B cell (primary cell): ENCODE measurements at regions not wholly inside any gene's neighbourhood (a gene's known extent, or its start where the extent isn't known, plus 50 kb on each side); places are given as distances from the start of the nearest gene placed in this dataset.
"Not testable (repeated sequence)": the region's sequence is repeated elsewhere in the genome, so short reads cannot be mapped to it uniquely, and the experiment has no call there.

ENCODE experiments used
- ATAC-seq: fragments of 200-7000 bp; cut with Tn5 transposase; one replicate; pipeline ENCODE4 v1.10.0; 2021; ENCODE audit warnings: low read depth, mild to moderate bottlenecking, moderate number of reproducible peaks, moderate library complexity
- CTCF ChIA-PET: fragments of 350-600 bp; sonication (Branson Sonifier 250); formaldehyde crosslinking; loops from one replicate; lab custom pipeline; 2021; ENCODE audit warnings: antibody characterized with exemption, inconsistent platforms; lab: Charles Lee
- POLR2A ChIA-PET: fragments of 350-600 bp; sonication (Branson Sonifier 250); formaldehyde crosslinking; loops from one replicate; lab custom pipeline; 2021; ENCODE audit warnings: antibody characterized with exemption; lab: Charles Lee
- DNase-seq: peaks from one replicate; pipeline ENCODE4 v3.0.0; 2013
- H2AFZ ChIP-seq: 2 replicates; pipeline ENCODE4 v1.6.1; 2012; ENCODE audit warnings: mild to moderate bottlenecking, low read depth, low read length; ENCODE audit not compliant: insufficient read depth, poor library complexity, severe bottlenecking
- H3K27ac ChIP-seq, 2 donors: 1 replicate in 1 of 2; 2 replicates in 1 of 2; pipeline ENCODE4 v1.5.1; 2012 to 2013; ENCODE audit warnings: low read length in 2 of 2, mild to moderate bottlenecking in 2 of 2, moderate library complexity in 1 of 2
- H3K27me3 ChIP-seq, 4 experiments: fragments of 200-600 bp in 1 of 4; sonication (generic) in 1 of 4; replicated peaks in 1 of 4; 1 replicate in 2 of 4; 2 replicates in 2 of 4; pipeline versions ENCODE4 v1.6.1 to v1.7.0; 2013 to 2016; ENCODE audit warnings: low read length in 3 of 4, mild to moderate bottlenecking in 2 of 4, mixed read lengths in 1 of 4, moderate library complexity in 1 of 4; ENCODE audit not compliant: insufficient read depth in 4 of 4, control insufficient read depth in 3 of 4; ENCODE audit errors: control extremely low read depth in 1 of 4
- H3K36me3 ChIP-seq, 2 experiments: replicated peaks in 1 of 2; 1 replicate in 1 of 2; 2 replicates in 1 of 2; pipeline versions ENCODE4 v1.6.1 to v1.7.1; 2013; ENCODE audit warnings: low read length in 1 of 2; ENCODE audit not compliant: insufficient read depth in 2 of 2, control insufficient read depth in 1 of 2; ENCODE audit errors: control extremely low read depth in 1 of 2, extremely low read depth in 1 of 2
- H3K4me1 ChIP-seq, 2 donors: fragments of 200-600 bp in 1 of 2; sonication (generic) in 1 of 2; 1 replicate in 1 of 2; 2 replicates in 1 of 2; pipeline versions ENCODE4 v1.5.1 to v1.6.1; 2013 to 2017; ENCODE audit warnings: low read length in 2 of 2; ENCODE audit not compliant: control insufficient read depth in 2 of 2, insufficient read depth in 2 of 2
- H3K4me2 ChIP-seq: replicated peaks from 2 replicates; pipeline ENCODE3; 2012; ENCODE audit warnings: mild to moderate bottlenecking, low read depth, low read length; ENCODE audit not compliant: poor library complexity, severe bottlenecking
- H3K4me3 ChIP-seq, 5 experiments: fragments of 200-600 bp in 1 of 5; sonication (generic) in 1 of 5; 1 replicate in 3 of 5; 2 replicates in 2 of 5; pipeline versions ENCODE4 v1.5.1 to v1.7.0; 2011 to 2016; ENCODE audit warnings: low read length in 4 of 5, mild to moderate bottlenecking in 4 of 5, low read depth in 2 of 5, control low read depth in 1 of 5, moderate library complexity in 1 of 5; ENCODE audit not compliant: insufficient read depth in 1 of 5; ENCODE audit errors: control extremely low read depth in 1 of 5, extremely low read depth in 1 of 5
- H3K79me2 ChIP-seq: fragments of 200-600 bp; sonication (generic); one replicate; pipeline ENCODE4 v1.6.0; 2016; ENCODE audit warnings: low read length; ENCODE audit not compliant: control insufficient read depth, insufficient read depth
- H3K9ac ChIP-seq: fragments of 200-600 bp; sonication (generic); 2 replicates; pipeline ENCODE4 v1.6.1; 2017; ENCODE audit warnings: mild to moderate bottlenecking, low read length, moderate library complexity
- H3K9me3 ChIP-seq, 3 donors: one replicate each; pipeline versions ENCODE4 v1.6.1 to v1.7.1; 2013; ENCODE audit warnings: low read length in 2 of 3; ENCODE audit not compliant: control insufficient read depth in 2 of 3, insufficient read depth in 1 of 3; ENCODE audit errors: control extremely low read depth in 1 of 3
- H4K20me1 ChIP-seq: 2 replicates; pipeline ENCODE4 v1.6.0; 2012; ENCODE audit warnings: mild to moderate bottlenecking, low read length; ENCODE audit not compliant: insufficient read depth, control insufficient read depth, poor library complexity, severe bottlenecking
- H3K27ac Mint-ChIP-seq: one replicate; pipeline ENCODE4 v1.8.0; 2021; ENCODE audit warnings: mixed read lengths
- H3K27me3 Mint-ChIP-seq: one replicate; pipeline ENCODE4 v1.8.0; 2021; ENCODE audit warnings: mixed read lengths
- H3K4me1 Mint-ChIP-seq: one replicate; pipeline ENCODE4 v1.8.0; 2021; ENCODE audit warnings: mixed read lengths
- H3K4me3 Mint-ChIP-seq: one replicate; pipeline ENCODE4 v1.8.0; 2021; ENCODE audit warnings: mixed read lengths
- H3K9me3 Mint-ChIP-seq: one replicate; pipeline ENCODE4 v1.8.0; 2022; ENCODE audit warnings: mixed read lengths; ENCODE audit not compliant: insufficient read depth
- EZH2 ChIP-seq: IDR thresholded peaks from 2 replicates; pipeline ENCODE4 v1.6.1; 2012; ENCODE audit warnings: borderline replicate concordance, low read depth, mild to moderate bottlenecking, moderate library complexity, low read length; ENCODE audit not compliant: insufficient read depth, poor library complexity, severe bottlenecking
- WGBS: methylation state at CpG from one replicate; pipeline ENCODE4 v1.1.5; 2013; ENCODE audit warnings: missing lambda C conversion rate; ENCODE audit not compliant: insufficient coverage; 5-methylcytosine and 5-hydroxymethylcytosine counted together
- intact Hi-C: fragments of 100-400 bp; cut with micrococcal nuclease; formaldehyde crosslinking; loops from one replicate; pipeline ENCODE4 v1.10.0; 2022
- TF ChIP-seq, protein P1 (sequence below): fragments of 200-600 bp; IDR thresholded peaks from one replicate; pipeline ENCODE4 v1.8.0; 2022; ENCODE audit warnings: antibody characterized with exemption, mild to moderate bottlenecking

DNA sequence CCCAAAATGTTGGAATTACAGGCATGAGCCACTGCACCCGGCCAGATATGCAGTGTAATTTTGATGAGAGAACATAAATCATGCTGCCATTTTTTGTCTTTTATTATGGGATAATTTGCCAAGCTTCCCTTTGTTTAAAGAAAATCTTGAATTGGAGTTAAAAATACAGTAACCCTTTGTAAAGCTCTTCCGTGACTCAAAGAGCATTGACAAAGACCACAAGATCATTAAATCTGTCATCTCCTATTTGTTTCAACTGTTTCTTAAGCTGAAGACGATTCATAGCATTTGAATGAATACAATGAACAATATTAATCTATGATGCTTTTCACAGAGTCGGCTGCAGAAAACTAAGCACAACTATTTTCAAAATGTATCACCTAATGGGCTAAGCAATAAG is 132.6 kb downstream of the ANAPC4 start:
- Histone ChIP-seq H3K4me1 (no peaks in the 10 kb centered on the region), H3K79me2 (no peaks in the 10 kb centered on the region), H3K4me2 (no peak overlapping the region), H3K27ac (no peak overlapping the region), H3K9ac (no peak overlapping the region), H3K27me3 (no peaks in the 10 kb centered on the region), H2AFZ (no peak overlapping the region), H4K20me1 (no peaks in the 10 kb centered on the region), H3K4me3 (no peak overlapping the region), H3K9me3 (peaks cover 0 to 19% (median 0%) of the 10 kb centered on the region in 3 donors), H3K36me3 (no peaks in the 10 kb centered on the region)
- ATAC-seq: no peak
- H3K27me3 Mint-ChIP-seq: peaks cover under 1% of the 10 kb centered on the region
- H3K4me3 Mint-ChIP-seq: no peak overlapping the region
- ChIA-PET CTCF (interaction anchor here (0.6 kb wide), 1 partner anchor 809 kb away, joined by 3 read pairs; no protein-coding TSS in a partner anchor), POLR2A (no interaction called here)
- TF ChIP-seq, protein P1, sequence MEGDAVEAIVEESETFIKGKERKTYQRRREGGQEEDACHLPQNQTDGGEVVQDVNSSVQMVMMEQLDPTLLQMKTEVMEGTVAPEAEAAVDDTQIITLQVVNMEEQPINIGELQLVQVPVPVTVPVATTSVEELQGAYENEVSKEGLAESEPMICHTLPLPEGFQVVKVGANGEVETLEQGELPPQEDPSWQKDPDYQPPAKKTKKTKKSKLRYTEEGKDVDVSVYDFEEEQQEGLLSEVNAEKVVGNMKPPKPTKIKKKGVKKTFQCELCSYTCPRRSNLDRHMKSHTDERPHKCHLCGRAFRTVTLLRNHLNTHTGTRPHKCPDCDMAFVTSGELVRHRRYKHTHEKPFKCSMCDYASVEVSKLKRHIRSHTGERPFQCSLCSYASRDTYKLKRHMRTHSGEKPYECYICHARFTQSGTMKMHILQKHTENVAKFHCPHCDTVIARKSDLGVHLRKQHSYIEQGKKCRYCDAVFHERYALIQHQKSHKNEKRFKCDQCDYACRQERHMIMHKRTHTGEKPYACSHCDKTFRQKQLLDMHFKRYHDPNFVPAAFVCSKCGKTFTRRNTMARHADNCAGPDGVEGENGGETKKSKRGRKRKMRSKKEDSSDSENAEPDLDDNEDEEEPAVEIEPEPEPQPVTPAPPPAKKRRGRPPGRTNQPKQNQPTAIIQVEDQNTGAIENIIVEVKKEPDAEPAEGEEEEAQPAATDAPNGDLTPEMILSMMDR: no peak
- no peak for TF ChIP-seq EZH2
- H3K27ac Mint-ChIP-seq: no peak overlapping the region
- DNase-seq: no peak
- intact Hi-C loops: no loop called here
- no peaks in the 10 kb centered on the region for H3K9me3 Mint-ChIP-seq
- WGBS: no CpG with 5 or more reads among the region's 4 CpGs
- H3K4me1 Mint-ChIP-seq: no peaks in the 10 kb centered on the region

GRCh38 chr4:25511823-25512222 is 134.8 kb downstream of the ANAPC4 start:
- H3K9me3 Mint-ChIP-seq, H3K27ac Mint-ChIP-seq, H3K27ac ChIP-seq, DNase-seq, POLR2A ChIA-PET, H4K20me1 ChIP-seq, H3K4me2 ChIP-seq, CTCF ChIA-PET, H3K9me3 ChIP-seq, H3K79me2 ChIP-seq, H3K36me3 ChIP-seq, intact Hi-C loops, H3K27me3 Mint-ChIP-seq, H3K27me3 ChIP-seq, H3K4me3 ChIP-seq, H3K4me1 Mint-ChIP-seq, H2AFZ ChIP-seq, ATAC-seq, H3K9ac ChIP-seq, H3K4me3 Mint-ChIP-seq, H3K4me1 ChIP-seq: not testable (repeated sequence)
- WGBS: 97% methylated on average over 5 of the region's 10 CpGs
